ENCODE measurements at regions not wholly inside any gene's neighbourhood (a gene's known extent, or its start where the extent isn't known, plus 50 kb on each side); places are given as distances from the start of the nearest gene placed in this dataset.

- no peak overlapping the region for H3K4me3 ChIP-seq (replicated peaks; ENCODE audit: insufficient read depth, low read length)
- no peaks in the 10 kb centered on the region for H3K27me3 ChIP-seq (ENCODE audit: insufficient read depth, poor library complexity, severe bottlenecking)
- TF ChIP-seq POLR2AphosphoS5 (IDR thresholded peaks at IDR 0.05; ENCODE audit: low read depth) (no peak), GABPA (IDR thresholded peaks at IDR 0.05; ENCODE audit: low read depth) (no peak), SPI1 (IDR thresholded peaks at IDR 0.05; ENCODE audit: borderline replicate concordance, low read depth) (no peak)
- TF ChIP-seq, protein P1, sequence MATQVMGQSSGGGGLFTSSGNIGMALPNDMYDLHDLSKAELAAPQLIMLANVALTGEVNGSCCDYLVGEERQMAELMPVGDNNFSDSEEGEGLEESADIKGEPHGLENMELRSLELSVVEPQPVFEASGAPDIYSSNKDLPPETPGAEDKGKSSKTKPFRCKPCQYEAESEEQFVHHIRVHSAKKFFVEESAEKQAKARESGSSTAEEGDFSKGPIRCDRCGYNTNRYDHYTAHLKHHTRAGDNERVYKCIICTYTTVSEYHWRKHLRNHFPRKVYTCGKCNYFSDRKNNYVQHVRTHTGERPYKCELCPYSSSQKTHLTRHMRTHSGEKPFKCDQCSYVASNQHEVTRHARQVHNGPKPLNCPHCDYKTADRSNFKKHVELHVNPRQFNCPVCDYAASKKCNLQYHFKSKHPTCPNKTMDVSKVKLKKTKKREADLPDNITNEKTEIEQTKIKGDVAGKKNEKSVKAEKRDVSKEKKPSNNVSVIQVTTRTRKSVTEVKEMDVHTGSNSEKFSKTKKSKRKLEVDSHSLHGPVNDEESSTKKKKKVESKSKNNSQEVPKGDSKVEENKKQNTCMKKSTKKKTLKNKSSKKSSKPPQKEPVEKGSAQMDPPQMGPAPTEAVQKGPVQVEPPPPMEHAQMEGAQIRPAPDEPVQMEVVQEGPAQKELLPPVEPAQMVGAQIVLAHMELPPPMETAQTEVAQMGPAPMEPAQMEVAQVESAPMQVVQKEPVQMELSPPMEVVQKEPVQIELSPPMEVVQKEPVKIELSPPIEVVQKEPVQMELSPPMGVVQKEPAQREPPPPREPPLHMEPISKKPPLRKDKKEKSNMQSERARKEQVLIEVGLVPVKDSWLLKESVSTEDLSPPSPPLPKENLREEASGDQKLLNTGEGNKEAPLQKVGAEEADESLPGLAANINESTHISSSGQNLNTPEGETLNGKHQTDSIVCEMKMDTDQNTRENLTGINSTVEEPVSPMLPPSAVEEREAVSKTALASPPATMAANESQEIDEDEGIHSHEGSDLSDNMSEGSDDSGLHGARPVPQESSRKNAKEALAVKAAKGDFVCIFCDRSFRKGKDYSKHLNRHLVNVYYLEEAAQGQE (IDR thresholded peaks at IDR 0.05; ENCODE audit: insufficient replicate concordance, low read depth), result no peak
- TF ChIP-seq, protein P2, sequence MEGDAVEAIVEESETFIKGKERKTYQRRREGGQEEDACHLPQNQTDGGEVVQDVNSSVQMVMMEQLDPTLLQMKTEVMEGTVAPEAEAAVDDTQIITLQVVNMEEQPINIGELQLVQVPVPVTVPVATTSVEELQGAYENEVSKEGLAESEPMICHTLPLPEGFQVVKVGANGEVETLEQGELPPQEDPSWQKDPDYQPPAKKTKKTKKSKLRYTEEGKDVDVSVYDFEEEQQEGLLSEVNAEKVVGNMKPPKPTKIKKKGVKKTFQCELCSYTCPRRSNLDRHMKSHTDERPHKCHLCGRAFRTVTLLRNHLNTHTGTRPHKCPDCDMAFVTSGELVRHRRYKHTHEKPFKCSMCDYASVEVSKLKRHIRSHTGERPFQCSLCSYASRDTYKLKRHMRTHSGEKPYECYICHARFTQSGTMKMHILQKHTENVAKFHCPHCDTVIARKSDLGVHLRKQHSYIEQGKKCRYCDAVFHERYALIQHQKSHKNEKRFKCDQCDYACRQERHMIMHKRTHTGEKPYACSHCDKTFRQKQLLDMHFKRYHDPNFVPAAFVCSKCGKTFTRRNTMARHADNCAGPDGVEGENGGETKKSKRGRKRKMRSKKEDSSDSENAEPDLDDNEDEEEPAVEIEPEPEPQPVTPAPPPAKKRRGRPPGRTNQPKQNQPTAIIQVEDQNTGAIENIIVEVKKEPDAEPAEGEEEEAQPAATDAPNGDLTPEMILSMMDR (IDR thresholded peaks at IDR 0.05; ENCODE audit: insufficient read depth, low read length), result no peak
- H3K27ac ChIP-seq (replicated peaks), result no peak overlapping the region
- DNase-seq (ENCODE audit: low read depth in 1 of 2, low spot score in 1 of 2), result no peak
Observed at GRCh38 chr13:72259528-72259927, 392.5 kb upstream of the DACH1 start.

GRCh38 chr13:72258340-72258981, 391.5 kb upstream of the DACH1 start:
- H3K27me3 ChIP-seq (ENCODE audit: insufficient read depth, poor library complexity, severe bottlenecking), result no peaks in the 10 kb centered on the region
- no peak overlapping the region for H3K27ac ChIP-seq (replicated peaks)
- no peak overlapping the region for H3K4me3 ChIP-seq (replicated peaks; ENCODE audit: insufficient read depth, low read length)
- TF ChIP-seq POLR2AphosphoS5 (IDR thresholded peaks at IDR 0.05; ENCODE audit: low read depth) (no peak), SPI1 (IDR thresholded peaks at IDR 0.05; ENCODE audit: borderline replicate concordance, low read depth) (no peak), GABPA (IDR thresholded peaks at IDR 0.05; ENCODE audit: low read depth) (no peak)
- TF ChIP-seq, protein P1 (IDR thresholded peaks at IDR 0.05; ENCODE audit: insufficient replicate concordance, low read depth), result no peak
- TF ChIP-seq, protein P2 (IDR thresholded peaks at IDR 0.05; ENCODE audit: insufficient read depth, low read length), result no peak
- no peak for DNase-seq (ENCODE audit: low read depth in 1 of 2, low spot score in 1 of 2)

DNA sequence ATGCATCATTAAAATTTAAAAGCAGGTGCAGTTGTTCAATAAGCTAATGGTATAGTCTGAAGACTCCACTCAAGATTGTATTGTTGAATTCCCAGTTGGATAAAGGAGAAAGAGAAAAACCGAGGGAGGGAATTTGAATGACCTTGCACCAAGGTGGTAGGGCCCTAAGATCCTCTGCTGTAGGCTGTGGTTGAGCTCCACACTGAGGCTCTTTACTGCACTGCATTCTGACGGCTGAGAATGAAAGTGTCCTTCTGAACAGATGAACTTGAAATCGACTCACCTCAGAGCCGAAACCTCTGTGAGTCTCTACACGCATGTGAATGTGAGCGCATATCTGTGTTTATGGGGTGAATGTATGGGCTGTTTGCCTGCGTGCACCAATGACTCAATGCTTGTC, 388.9 kb upstream of the DACH1 start:
- Histone ChIP-seq H3K4me3 (replicated peaks; ENCODE audit: insufficient read depth, low read length) (no peak overlapping the region), H3K27me3 (ENCODE audit: insufficient read depth, poor library complexity, severe bottlenecking) (no peaks in the 10 kb centered on the region), H3K27ac (replicated peaks) (no peak overlapping the region)
- DNase-seq (ENCODE audit: low read depth in 1 of 2, low spot score in 1 of 2), result peak in 1 of 2 experiments; percentile 12
- TF ChIP-seq, protein P1 (IDR thresholded peaks at IDR 0.05; ENCODE audit: insufficient replicate concordance, low read depth), result no peak
- TF ChIP-seq GABPA (IDR thresholded peaks at IDR 0.05; ENCODE audit: low read depth) (no peak), SPI1 (IDR thresholded peaks at IDR 0.05; ENCODE audit: borderline replicate concordance, low read depth) (no peak), POLR2AphosphoS5 (IDR thresholded peaks at IDR 0.05; ENCODE audit: low read depth) (no peak)
- TF ChIP-seq, protein P2 (IDR thresholded peaks at IDR 0.05; ENCODE audit: insufficient read depth, low read length), result no peak
